Liver (tissue), 3 donors: ENCODE measurements at regions not wholly inside any gene's neighbourhood (a gene's known extent, or its start where the extent isn't known, plus 50 kb on each side); places are given as distances from the start of the nearest gene placed in this dataset.
"Not testable (repeated sequence)": the region's sequence is repeated elsewhere in the genome, so short reads cannot be mapped to it uniquely, and the experiment has no call there.

Source experiments
- EGR1 ChIP-seq, 2 donors: IDR thresholded peaks; 2 replicates each; pipeline ENCODE4 v1.6.1; 2016 to 2018; ENCODE audit warnings: antibody characterized with exemption in 2 of 2, low read depth in 2 of 2
- FOXA1 ChIP-seq: IDR thresholded peaks from 2 replicates; pipeline ENCODE4 v1.6.1; 2016; ENCODE audit warnings: antibody characterized with exemption
- TAF1 ChIP-seq: conservative IDR thresholded peaks from 2 replicates; pipeline ENCODE4 v1.6.1; 2016; ENCODE audit warnings: antibody characterized with exemption, mild to moderate bottlenecking
- TF ChIP-seq, protein P1 (sequence below): fragments of 150-350 bp; IDR thresholded peaks from 2 replicates; pipeline ENCODE4 v1.5.1; 2017; ENCODE audit warnings: improper control_type of control experiment, low read depth, low read length; ENCODE audit not compliant: missing input control
- TF ChIP-seq, protein P2 (sequence below): IDR thresholded peaks from 2 replicates; pipeline ENCODE4 v1.6.1; 2016; ENCODE audit warnings: antibody characterized with exemption, mild to moderate bottlenecking
- TF ChIP-seq, protein P3 (sequence below): IDR thresholded peaks from 2 replicates; pipeline ENCODE4 v1.6.1; 2016; ENCODE audit warnings: antibody characterized with exemption
- donor health status: healthy.
- donor health status: healthy.

DNA sequence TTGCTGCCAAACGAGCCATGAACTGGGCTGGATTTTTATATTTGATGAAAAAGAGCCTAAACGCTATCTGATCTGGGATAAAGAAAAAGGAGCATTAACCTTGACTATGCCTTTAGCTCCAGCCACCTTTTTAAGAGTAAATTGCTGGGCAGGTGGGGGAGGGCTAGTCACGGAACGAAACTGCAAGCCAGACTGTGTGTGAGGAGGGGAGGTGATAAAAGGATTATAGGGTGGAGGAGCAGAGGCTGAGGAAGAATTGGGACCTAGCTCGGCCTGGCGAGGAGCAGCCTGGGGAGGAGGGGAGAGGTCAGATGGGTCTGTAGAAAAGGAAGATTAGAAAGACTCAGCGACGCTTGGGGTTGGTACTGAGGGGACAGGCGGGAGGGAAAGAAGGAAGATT is 183.1 kb downstream of the CD83 start:
- TF ChIP-seq, protein P1, sequence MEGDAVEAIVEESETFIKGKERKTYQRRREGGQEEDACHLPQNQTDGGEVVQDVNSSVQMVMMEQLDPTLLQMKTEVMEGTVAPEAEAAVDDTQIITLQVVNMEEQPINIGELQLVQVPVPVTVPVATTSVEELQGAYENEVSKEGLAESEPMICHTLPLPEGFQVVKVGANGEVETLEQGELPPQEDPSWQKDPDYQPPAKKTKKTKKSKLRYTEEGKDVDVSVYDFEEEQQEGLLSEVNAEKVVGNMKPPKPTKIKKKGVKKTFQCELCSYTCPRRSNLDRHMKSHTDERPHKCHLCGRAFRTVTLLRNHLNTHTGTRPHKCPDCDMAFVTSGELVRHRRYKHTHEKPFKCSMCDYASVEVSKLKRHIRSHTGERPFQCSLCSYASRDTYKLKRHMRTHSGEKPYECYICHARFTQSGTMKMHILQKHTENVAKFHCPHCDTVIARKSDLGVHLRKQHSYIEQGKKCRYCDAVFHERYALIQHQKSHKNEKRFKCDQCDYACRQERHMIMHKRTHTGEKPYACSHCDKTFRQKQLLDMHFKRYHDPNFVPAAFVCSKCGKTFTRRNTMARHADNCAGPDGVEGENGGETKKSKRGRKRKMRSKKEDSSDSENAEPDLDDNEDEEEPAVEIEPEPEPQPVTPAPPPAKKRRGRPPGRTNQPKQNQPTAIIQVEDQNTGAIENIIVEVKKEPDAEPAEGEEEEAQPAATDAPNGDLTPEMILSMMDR = not testable (repeated sequence)
- TF ChIP-seq FOXA1; EGR1 (IDR thresholded peaks at IDR 0.05; ENCODE audit: low read depth in 2 of 2); TAF1: not testable (repeated sequence)
- TF ChIP-seq, protein P2, sequence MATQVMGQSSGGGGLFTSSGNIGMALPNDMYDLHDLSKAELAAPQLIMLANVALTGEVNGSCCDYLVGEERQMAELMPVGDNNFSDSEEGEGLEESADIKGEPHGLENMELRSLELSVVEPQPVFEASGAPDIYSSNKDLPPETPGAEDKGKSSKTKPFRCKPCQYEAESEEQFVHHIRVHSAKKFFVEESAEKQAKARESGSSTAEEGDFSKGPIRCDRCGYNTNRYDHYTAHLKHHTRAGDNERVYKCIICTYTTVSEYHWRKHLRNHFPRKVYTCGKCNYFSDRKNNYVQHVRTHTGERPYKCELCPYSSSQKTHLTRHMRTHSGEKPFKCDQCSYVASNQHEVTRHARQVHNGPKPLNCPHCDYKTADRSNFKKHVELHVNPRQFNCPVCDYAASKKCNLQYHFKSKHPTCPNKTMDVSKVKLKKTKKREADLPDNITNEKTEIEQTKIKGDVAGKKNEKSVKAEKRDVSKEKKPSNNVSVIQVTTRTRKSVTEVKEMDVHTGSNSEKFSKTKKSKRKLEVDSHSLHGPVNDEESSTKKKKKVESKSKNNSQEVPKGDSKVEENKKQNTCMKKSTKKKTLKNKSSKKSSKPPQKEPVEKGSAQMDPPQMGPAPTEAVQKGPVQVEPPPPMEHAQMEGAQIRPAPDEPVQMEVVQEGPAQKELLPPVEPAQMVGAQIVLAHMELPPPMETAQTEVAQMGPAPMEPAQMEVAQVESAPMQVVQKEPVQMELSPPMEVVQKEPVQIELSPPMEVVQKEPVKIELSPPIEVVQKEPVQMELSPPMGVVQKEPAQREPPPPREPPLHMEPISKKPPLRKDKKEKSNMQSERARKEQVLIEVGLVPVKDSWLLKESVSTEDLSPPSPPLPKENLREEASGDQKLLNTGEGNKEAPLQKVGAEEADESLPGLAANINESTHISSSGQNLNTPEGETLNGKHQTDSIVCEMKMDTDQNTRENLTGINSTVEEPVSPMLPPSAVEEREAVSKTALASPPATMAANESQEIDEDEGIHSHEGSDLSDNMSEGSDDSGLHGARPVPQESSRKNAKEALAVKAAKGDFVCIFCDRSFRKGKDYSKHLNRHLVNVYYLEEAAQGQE = not testable (repeated sequence)
- TF ChIP-seq, protein P3, sequence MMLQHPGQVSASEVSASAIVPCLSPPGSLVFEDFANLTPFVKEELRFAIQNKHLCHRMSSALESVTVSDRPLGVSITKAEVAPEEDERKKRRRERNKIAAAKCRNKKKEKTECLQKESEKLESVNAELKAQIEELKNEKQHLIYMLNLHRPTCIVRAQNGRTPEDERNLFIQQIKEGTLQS = not testable (repeated sequence)
